GM18511 (cell line): ENCODE measurements at regions not wholly inside any gene's neighbourhood (a gene's known extent, or its start where the extent isn't known, plus 50 kb on each side); places are given as distances from the start of the nearest gene placed in this dataset.

Experiments used
- ATAC-seq: cut with Tn5 transposase; IDR thresholded peaks from one replicate; pipeline ENCODE4 v1.9.1; 2021; ENCODE audit warnings: mild to moderate bottlenecking, moderate library complexity; ENCODE audit not compliant: unreplicated experiment

DNA sequence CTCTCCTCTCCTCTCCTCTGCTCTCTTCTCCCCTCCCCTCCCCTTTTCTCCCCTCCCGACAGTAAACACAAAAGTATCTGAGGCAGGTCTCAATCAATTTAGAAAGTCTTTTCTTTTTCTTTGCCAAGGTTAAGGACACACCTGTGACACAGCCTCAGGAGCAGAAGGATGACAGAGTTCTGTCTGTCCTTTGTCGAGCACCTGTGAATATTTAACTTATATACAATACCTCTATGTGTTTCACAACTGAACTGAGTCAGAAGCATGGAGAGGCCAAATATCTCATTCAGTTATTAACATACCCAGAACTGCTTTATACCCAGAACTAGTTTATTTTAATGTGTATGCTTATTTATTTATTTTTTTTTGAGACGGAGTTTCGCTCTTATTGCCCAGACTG is 81.1 kb upstream of the ROBO1 start:
- ATAC-seq: no peak

DNA sequence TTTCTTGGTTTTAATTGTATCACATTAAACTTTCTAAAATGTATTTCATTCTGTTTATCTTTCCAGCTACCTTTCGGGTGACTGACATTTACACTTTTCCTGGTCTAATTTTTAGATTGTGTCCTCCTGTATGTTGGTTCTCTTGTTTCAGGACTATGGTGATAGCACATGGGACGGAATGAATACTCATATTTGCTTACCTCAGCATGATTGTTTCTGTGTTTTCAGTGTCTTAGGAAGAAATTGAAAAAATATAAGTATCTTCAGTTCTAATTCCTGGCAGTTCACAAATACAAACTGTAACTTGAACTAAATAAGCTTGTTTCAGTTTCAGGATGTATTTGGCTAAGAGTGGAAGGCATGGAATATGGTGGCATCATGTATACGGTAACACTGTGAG is 80.1 kb upstream of the ROBO1 start:
- no peak for ATAC-seq

DNA sequence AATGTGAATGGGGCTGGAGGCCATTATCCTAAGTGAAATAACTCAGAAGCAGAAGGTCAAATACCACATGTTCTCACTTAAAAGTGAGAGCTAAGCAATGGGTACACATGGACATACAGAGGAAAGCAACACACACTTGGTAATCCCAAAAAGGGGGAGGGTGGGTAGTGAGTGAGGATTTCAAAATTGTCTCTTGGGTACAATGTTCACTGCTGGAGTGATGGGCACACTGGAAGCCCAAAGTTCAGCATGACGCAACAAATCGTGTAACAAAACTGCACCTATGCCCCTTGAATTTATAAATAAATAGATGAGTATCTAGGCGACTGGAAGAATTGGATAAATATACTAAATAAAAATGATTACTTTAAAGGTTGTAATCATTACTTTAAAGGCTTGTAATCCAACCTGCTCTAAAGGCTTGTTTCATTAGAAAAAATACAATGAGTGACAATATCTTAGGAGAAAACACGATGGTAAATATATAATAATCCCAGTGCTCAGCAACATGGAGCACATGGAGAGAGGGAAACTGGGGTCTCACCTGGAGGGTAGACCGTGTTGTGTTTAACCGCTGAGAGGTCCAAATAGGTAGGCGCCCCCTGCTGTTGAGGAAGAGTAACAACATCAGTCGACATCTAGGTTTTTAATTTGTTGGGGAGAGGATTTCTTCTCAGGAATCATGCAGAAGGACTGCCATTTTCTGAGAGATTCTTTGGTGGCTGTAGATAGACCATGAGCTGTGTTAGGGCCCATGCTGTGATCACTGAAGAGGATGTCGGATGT is 78.5 kb upstream of the ROBO1 start:
- no peak for ATAC-seq

GRCh38 chr3:79845546-79845945 is 77.7 kb upstream of the ROBO1 start:
- ATAC-seq: no peak

DNA sequence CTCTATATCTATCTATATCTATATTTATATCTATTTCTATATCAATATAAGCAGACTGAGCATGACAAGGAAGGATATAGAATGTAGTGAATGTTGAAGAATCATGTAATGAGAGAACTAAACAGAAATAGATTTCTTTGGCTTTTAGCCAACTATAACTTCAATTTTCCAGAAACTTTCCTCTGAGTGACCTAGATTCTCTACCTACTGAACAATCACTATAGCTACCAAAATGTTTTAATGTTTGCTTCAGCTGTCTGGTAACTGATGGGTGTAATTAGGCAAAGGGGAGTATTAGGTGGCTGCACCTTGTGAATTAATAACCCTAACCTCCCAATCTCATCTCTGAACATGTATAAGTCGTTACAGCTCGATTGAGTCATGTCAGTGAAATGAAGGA is 76.4 kb upstream of the ROBO1 start:
- no peak for ATAC-seq

- ATAC-seq: no peak
Observed at GRCh38 chr3:79843180-79843579, 75.4 kb upstream of the ROBO1 start.

GRCh38 chr3:79835701-79836100 is 67.9 kb upstream of the ROBO1 start:
- no peak for ATAC-seq

- no peak for ATAC-seq
Observed at GRCh38 chr3:79824166-79824565, 56.4 kb upstream of the ROBO1 start.

DNA sequence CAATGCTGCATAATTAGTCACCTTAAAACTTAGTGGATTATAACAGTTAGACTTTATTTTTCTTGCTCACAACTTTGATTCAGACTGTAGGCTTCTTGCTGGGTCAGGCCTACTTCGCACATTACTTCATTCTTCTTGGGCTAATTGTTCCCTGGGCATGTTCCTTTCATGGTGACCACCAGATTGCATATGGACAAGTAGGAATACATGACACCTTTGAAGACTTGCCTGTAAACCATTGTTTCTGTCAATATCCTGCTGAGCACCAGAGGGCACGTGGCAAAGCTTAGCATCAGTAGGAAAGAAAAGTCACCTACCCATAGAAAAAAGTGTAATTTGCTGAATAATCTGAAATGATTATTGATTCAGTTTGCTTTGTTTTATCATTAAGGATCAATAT is 54.3 kb upstream of the ROBO1 start:
- ATAC-seq: no peak

DNA sequence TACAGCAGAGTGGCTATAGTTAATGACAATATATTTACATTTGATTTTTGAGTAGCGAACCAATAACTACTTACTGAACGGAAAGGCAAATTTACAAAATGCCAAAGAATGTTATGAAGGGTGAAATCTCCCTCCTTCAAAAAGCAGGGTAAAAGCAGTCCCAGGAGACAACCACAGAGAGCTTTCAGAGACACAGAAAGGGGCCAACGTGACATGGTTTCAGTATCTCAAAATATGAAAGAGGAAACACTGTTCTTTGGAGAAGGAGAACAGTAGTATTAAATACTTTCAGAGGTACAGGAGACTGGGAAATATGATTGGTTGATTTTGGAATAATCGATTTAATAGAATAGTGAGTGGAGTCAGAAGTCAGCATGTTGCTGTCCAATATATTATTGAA is 52.3 kb upstream of the ROBO1 start:
- no peak for ATAC-seq

DNA sequence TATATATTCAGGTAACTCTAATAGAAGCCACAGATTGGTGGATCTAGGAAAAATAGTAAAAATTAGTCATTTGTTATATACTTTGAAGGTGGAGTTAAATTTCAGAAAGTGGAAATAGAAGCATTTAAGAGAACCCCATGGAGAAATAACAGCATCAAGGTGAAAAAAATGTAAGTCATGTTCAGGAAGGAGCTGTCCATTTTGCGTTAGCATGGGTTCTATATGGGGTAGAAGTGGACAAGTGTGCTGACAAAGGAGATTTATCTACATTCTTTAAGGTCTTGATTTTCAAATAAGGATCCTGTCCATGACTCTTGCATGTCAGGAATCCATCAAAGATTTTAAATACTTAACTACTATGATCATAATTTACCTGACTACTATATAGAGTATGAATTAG is 50.2 kb upstream of the ROBO1 start:
- no peak for ATAC-seq
